IPS DF 6.9 (cell line): ENCODE measurements at regions not wholly inside any gene's neighbourhood (a gene's known extent, or its start where the extent isn't known, plus 50 kb on each side); places are given as distances from the start of the nearest gene placed in this dataset.

ENCODE experiments used
- DNase-seq: peaks from one replicate; pipeline ENCODE4 v3.0.0-alpha.2; 2013; ENCODE audit warnings: low read depth, low spot score
- H3K27ac ChIP-seq: one replicate; pipeline ENCODE4 v1.5.1; 2013; ENCODE audit warnings: low read length, control low read depth
- H3K27me3 ChIP-seq: 2 replicates; pipeline ENCODE4 v1.6.1; 2013; ENCODE audit warnings: mild to moderate bottlenecking, low read length; ENCODE audit not compliant: control insufficient read depth, insufficient read depth
- H3K36me3 ChIP-seq: 2 replicates; pipeline ENCODE4 v1.6.1; 2013; ENCODE audit warnings: low read length; ENCODE audit not compliant: control insufficient read depth, insufficient read depth
- H3K4me1 ChIP-seq: 2 replicates; pipeline ENCODE4 v1.6.1; 2013; ENCODE audit warnings: low read length; ENCODE audit not compliant: control insufficient read depth, insufficient read depth
- H3K4me3 ChIP-seq: 2 replicates; pipeline ENCODE4 v1.5.1; 2013; ENCODE audit warnings: mild to moderate bottlenecking, low read length
- H3K9me3 ChIP-seq: 2 replicates; pipeline ENCODE4 v1.6.1; 2013; ENCODE audit warnings: low read length, inconsistent platforms; ENCODE audit not compliant: control insufficient read depth, insufficient read depth
- WGBS: extraction: QIAGEN DNeasy Blood & Tissue Kit; methylation state at CpG from one replicate; pipeline ENCODE4 v1.1.7; 2013; ENCODE audit warnings: mixed read lengths, missing lambda C conversion rate; ENCODE audit not compliant: insufficient read length, insufficient coverage; 5-methylcytosine and 5-hydroxymethylcytosine counted together

DNA sequence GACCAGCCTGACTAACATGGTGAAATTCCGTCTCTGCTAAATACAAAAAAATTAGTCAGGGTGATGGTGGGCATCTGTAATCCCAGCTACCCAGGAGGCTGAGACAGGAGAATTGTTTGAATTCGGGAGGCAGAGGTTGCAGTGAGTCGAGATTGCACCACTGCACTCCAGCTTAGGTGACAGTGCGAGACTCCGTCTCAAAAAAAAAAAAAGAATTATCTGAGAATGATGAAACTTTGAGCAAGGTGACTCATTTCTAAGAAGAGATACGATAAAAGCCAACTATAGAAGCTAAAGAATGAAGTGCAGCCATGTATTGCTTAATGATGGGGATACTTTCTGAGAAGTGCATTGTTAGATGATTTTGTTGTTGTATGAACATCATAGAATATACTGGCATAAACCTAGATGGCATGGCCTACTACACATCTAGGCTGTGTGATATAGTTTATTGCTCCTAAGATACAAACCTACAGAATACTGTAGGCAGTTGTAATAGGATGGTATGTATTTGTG lies 64.7 kb downstream of the SNRPE start:
- Histone ChIP-seq H3K27me3 (no peaks in the 10 kb centered on the region), H3K36me3 (no peaks in the 10 kb centered on the region), H3K27ac (no peak overlapping the region), H3K9me3 (no peaks in the 10 kb centered on the region), H3K4me1 (no peaks in the 10 kb centered on the region), H3K4me3 (no peak overlapping the region)
- WGBS: 98% methylated on average over 2 of the region's 6 CpGs
- DNase-seq: no peak

GRCh38 chr1:203929741-203930309 lies 68.4 kb downstream of the SNRPE start:
- WGBS: no CpG with 5 or more reads among the region's 4 CpGs
- Histone ChIP-seq H3K27ac (no peak overlapping the region), H3K36me3 (no peaks in the 10 kb centered on the region), H3K27me3 (no peaks in the 10 kb centered on the region), H3K9me3 (no peaks in the 10 kb centered on the region; the same call in 1 of the 2 replicates), H3K4me3 (no peak overlapping the region), H3K4me1 (no peaks in the 10 kb centered on the region)
- no peak for DNase-seq

GRCh38 chr1:203930342-203930741 lies 68.9 kb downstream of the SNRPE start:
- no peaks in the 10 kb centered on the region; the same call in 1 of the 2 replicates for H3K9me3 ChIP-seq

DNA sequence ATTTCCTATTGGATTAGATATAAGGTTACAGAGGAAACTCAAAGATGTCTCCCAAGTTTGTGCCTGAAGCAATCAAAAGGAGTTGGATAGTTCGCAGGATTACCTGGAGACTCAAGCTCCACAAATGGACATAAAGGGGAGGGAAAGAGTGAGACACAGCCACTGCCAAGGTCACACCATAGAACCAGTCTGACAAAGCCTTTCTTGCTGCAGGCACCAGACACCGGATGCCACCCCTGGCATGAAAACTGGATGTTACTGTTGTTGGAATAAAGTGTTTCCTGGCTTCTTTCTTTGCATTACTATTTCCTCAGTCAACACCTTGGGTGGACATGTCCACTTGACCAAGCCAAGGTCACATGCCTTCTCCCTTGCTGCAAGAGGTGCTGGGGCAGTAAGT lies 70.6 kb downstream of the SNRPE start:
- no peak overlapping the region for H3K27ac ChIP-seq
- no peaks in the 10 kb centered on the region for H3K27me3 ChIP-seq
- H3K9me3 ChIP-seq: no peaks in the 10 kb centered on the region; the same call in 1 of the 2 replicates
- H3K4me1 ChIP-seq: no peaks in the 10 kb centered on the region
- no peak overlapping the region for H3K4me3 ChIP-seq
- DNase-seq: no peak
- no CpG with 5 or more reads among the region's 2 CpGs for WGBS
- H3K36me3 ChIP-seq: no peaks in the 10 kb centered on the region

More at GRCh38 chr1:203930342-203930741, 68.9 kb downstream of the SNRPE start:
- DNase-seq: no peak
- no peak overlapping the region for H3K4me3 ChIP-seq
- H3K4me1 ChIP-seq: no peaks in the 10 kb centered on the region
- whole genome bisulfite sequencing: no CpG with 5 or more reads among the region's 3 CpGs
- no peak overlapping the region for H3K27ac ChIP-seq
- no peaks in the 10 kb centered on the region for H3K27me3 ChIP-seq
- H3K36me3 ChIP-seq: no peaks in the 10 kb centered on the region

DNA sequence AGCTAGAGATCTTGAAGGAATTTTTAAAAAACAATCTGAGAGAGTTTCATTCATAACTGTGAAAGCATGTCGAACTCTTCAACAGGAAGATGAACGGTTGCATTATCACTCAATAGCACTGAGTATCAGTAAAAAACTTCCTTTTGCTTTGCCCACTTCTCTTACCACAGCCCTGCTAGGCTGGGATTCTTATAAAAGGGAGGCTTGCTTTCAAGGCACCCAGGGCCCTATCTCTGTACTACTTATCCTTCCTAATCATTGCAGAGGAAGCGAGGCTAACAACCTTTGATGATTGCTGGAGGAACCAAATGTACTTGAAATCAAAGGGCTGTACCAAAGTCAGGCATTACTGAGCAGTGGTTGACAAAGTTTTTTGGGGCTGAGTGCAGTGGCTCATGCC lies 71.2 kb downstream of the SNRPE start:
- Histone ChIP-seq H3K36me3 (no peaks in the 10 kb centered on the region), H3K4me3 (no peak overlapping the region), H3K27me3 (no peaks in the 10 kb centered on the region), H3K27ac (no peak overlapping the region), H3K9me3 (no peaks in the 10 kb centered on the region; the same call in 1 of the 2 replicates), H3K4me1 (no peaks in the 10 kb centered on the region)
- DNase-seq: no peak
- no CpG with 5 or more reads among the region's 3 CpGs for WGBS

DNA sequence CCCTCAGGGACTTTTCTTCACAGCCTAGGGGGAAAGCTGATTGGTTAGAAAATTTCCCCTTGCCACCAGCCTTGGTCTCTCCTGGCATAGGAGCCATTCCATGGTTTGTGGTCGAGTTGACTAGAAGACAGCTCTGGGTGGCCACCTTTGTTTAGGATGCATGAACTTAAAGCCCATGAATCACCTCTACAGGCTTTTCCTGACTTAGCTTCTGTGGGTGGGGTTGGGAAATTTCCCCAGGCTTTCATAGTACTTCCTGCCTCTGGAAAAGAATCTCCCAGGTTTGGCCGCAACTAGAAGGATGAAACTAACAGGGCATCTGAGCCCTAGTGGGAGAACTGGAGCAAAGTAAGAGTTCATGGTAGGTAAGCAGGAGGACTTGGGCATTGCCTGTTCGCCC lies 72.6 kb downstream of the SNRPE start:
- Histone ChIP-seq H3K27me3 (no peaks in the 10 kb centered on the region), H3K4me3 (no peak overlapping the region), H3K9me3 (no peaks in the 10 kb centered on the region; the same call in 1 of the 2 replicates), H3K27ac (no peak overlapping the region), H3K4me1 (no peaks in the 10 kb centered on the region), H3K36me3 (no peaks in the 10 kb centered on the region)
- WGBS: no CpG with 5 or more reads among the region's 3 CpGs
- no peak for DNase-seq

DNA sequence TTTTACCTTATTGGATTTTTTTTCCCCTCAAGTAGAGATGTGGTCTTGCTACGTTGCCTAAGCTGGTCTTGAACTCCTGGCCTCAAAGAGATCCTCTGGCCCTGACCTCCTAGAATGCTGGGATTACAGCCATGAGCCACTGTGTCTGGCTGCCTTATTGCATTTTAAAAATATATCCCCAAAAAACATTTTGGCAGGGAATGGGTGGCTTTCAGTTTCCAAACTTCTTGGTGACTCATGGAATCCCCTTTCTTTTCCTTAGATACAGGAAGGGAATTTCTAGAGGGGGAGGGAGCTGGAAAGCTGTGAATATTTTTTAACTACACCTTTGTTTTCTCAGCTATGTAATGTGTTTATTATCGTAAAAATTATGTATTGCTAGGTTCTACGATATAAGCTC lies 73.3 kb downstream of the SNRPE start:
- no peaks in the 10 kb centered on the region for H3K4me1 ChIP-seq
- WGBS: no CpG with 5 or more reads among the region's 3 CpGs
- no peak overlapping the region for H3K27ac ChIP-seq

GRCh38 chr1:203935321-203935720 lies 73.9 kb downstream of the SNRPE start:
- Histone ChIP-seq H3K27me3 (no peaks in the 10 kb centered on the region), H3K4me1 (no peaks in the 10 kb centered on the region), H3K36me3 (no peaks in the 10 kb centered on the region), H3K27ac (no peak overlapping the region), H3K4me3 (no peak overlapping the region), H3K9me3 (no peaks in the 10 kb centered on the region; the same call in 1 of the 2 replicates)
- DNase-seq: no peak
- no CpG with 5 or more reads among the region's 2 CpGs for WGBS

More for the DNA sequence above, 73.3 kb downstream of the SNRPE start:
- H3K9me3 ChIP-seq: no peaks in the 10 kb centered on the region; the same call in 1 of the 2 replicates
- H3K36me3 ChIP-seq: no peaks in the 10 kb centered on the region
- no peak overlapping the region for H3K4me3 ChIP-seq
- no peaks in the 10 kb centered on the region for H3K27me3 ChIP-seq
- DNase-seq: no peak

DNA sequence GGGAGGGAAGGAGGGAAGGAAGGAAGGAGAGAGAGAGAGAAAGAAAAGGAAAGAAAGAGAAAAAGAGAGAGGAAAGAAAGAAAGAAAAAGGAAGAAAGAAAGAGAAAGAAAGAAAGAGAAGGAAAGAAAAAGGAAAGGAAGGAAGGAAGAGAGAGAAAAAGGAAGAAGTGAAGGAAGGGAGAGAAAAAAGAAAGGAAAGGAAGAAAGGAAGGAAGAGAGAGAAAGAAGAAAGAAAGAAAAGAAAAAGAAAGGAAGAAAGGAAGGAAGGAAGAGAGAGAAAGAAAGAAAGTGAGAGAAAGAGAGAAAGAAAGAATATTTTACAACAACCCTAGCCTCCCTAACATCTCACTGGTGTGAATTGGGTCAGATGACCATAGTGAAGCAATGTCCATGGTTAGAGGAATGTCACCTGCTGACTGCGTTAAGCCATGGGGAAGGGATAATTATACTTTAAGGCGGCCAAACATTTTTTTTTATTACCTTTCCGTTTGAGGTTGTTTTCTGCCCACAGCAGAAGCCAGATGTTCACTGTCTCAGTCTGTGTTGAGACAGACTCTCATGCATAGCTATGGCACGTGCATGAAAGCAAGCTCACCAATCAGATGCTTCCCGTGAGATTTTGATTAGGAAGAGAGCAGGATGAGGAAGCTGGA lies 76.4 kb downstream of the SNRPE start:
- no peaks in the 10 kb centered on the region for H3K36me3 ChIP-seq
- no peak overlapping the region for H3K4me3 ChIP-seq
- no peaks in the 10 kb centered on the region for H3K9me3 ChIP-seq
- no peak for DNase-seq
- H3K4me1 ChIP-seq: no peaks in the 10 kb centered on the region
- WGBS: no CpG with 5 or more reads among the region's 5 CpGs
- no peaks in the 10 kb centered on the region for H3K27me3 ChIP-seq
- H3K27ac ChIP-seq: no peak overlapping the region

GRCh38 chr1:203944651-203945404 lies 83.4 kb downstream of the SNRPE start:
- H3K4me1 ChIP-seq: no peaks in the 10 kb centered on the region
- H3K27me3 ChIP-seq: no peaks in the 10 kb centered on the region
- no peaks in the 10 kb centered on the region for H3K36me3 ChIP-seq
- DNase-seq: no peak
- no peak overlapping the region for H3K4me3 ChIP-seq
- H3K27ac ChIP-seq: no peak overlapping the region
- no peaks in the 10 kb centered on the region for H3K9me3 ChIP-seq
- WGBS: no CpG with 5 or more reads among the region's 4 CpGs
